ENCODE measurements at regions not wholly inside any gene's neighbourhood (a gene's known extent, or its start where the extent isn't known, plus 50 kb on each side); places are given as distances from the start of the nearest gene placed in this dataset.

DNA sequence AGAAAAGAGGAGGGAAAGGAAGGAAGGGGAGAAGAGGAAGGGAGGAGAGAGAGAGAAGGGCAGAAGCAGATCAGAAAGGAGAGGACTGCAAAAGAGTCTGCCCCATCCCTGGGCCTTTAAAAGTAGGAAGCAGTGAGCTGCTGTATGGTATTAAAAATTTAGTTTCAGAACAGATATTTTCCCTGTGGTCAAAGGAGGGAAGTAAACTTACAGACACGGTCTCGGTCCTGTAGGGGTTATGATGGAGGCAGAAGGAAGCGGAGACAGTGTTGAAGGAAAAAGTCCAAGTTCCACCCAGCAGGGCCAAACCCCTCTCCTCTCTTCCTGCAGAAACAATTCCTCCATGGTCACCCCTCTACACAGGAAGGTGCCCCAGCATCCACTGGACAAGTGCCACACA lies 122.0 kb upstream of the PROK2 start:
- intact Hi-C loops (cut with micrococcal nuclease; ENCODE audit: unreplicated experiment): no loop called here
- CTCF ChIA-PET: no interaction called here
- no peak for DNase-seq (ENCODE audit: low spot score)
- H3K27ac ChIP-seq (ENCODE audit: low read depth, low read length, poor library complexity, severe bottlenecking): no peak overlapping the region
- H3K27me3 ChIP-seq (replicated peaks; ENCODE audit: insufficient read depth, low read depth, low read length, poor library complexity): no peaks in the 10 kb centered on the region
- H3K4me1 ChIP-seq (ENCODE audit: insufficient read depth, low read length, poor library complexity, severe bottlenecking): no peaks in the 10 kb centered on the region
- H3K36me3 ChIP-seq (ENCODE audit: insufficient read depth, low read length, poor library complexity, severe bottlenecking): no peaks in the 10 kb centered on the region
- H3K4me3 ChIP-seq (ENCODE audit: low read depth, low read length, poor library complexity, severe bottlenecking): no peak overlapping the region
- POLR2A ChIA-PET (ENCODE audit: low non-redundant PET): interaction anchor here (0.6 kb wide), 1 partner anchor 113 kb away, joined by 6 read pairs; no protein-coding TSS in a partner anchor
- no peak for TF ChIP-seq EZH2 (IDR thresholded peaks at IDR 0.05; ENCODE audit: borderline replicate concordance, low read depth, low read length, poor library complexity, severe bottlenecking)
- TF ChIP-seq, protein P1, sequence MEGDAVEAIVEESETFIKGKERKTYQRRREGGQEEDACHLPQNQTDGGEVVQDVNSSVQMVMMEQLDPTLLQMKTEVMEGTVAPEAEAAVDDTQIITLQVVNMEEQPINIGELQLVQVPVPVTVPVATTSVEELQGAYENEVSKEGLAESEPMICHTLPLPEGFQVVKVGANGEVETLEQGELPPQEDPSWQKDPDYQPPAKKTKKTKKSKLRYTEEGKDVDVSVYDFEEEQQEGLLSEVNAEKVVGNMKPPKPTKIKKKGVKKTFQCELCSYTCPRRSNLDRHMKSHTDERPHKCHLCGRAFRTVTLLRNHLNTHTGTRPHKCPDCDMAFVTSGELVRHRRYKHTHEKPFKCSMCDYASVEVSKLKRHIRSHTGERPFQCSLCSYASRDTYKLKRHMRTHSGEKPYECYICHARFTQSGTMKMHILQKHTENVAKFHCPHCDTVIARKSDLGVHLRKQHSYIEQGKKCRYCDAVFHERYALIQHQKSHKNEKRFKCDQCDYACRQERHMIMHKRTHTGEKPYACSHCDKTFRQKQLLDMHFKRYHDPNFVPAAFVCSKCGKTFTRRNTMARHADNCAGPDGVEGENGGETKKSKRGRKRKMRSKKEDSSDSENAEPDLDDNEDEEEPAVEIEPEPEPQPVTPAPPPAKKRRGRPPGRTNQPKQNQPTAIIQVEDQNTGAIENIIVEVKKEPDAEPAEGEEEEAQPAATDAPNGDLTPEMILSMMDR (conservative IDR thresholded peaks at IDR 0.05; ENCODE audit: low read depth, low read length): no peak
- H3K9me3 ChIP-seq (ENCODE audit: low read depth, low read length, poor library complexity, severe bottlenecking): no peaks in the 10 kb centered on the region
- no TSS peak for BruUV-seq (replicated peaks)

DNA sequence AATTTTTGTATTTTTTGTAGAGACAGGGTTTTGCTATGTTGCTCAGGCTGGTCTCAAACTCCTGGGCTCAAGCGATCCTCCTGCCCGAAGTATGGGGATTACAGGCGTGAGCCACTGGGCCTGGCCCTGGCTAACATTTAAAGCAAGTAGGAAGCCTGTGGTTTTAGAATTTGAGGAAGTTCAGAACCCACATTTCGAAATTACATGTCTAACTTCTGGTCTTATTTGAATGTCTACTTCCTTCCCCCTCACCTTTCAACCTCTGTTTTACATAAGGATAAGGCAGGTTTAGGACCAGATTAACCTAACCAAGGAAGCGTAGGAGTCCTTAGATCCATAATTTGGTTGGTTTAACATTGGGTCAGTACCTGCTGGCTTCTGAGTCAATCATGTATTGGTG lies 120.5 kb upstream of the PROK2 start:
- POLR2A ChIA-PET (ENCODE audit: low non-redundant PET): no interaction called here
- no peaks in the 10 kb centered on the region for H3K4me1 ChIP-seq (ENCODE audit: insufficient read depth, low read length, poor library complexity, severe bottlenecking)
- H3K36me3 ChIP-seq (ENCODE audit: insufficient read depth, low read length, poor library complexity, severe bottlenecking): no peaks in the 10 kb centered on the region
- TF ChIP-seq EZH2 (IDR thresholded peaks at IDR 0.05; ENCODE audit: borderline replicate concordance, low read depth, low read length, poor library complexity, severe bottlenecking): no peak
- TF ChIP-seq, protein P1 (conservative IDR thresholded peaks at IDR 0.05; ENCODE audit: low read depth, low read length): no peak
- BruUV-seq (replicated peaks): no TSS peak
- H3K4me3 ChIP-seq (ENCODE audit: low read depth, low read length, poor library complexity, severe bottlenecking): no peak overlapping the region
- H3K9me3 ChIP-seq (ENCODE audit: low read depth, low read length, poor library complexity, severe bottlenecking): no peaks in the 10 kb centered on the region
- CTCF ChIA-PET: no interaction called here
- intact Hi-C loops (cut with micrococcal nuclease; ENCODE audit: unreplicated experiment): no loop called here
- no peaks in the 10 kb centered on the region for H3K27me3 ChIP-seq (replicated peaks; ENCODE audit: insufficient read depth, low read depth, low read length, poor library complexity)
- no peak overlapping the region for H3K27ac ChIP-seq (ENCODE audit: low read depth, low read length, poor library complexity, severe bottlenecking)
- DNase-seq (ENCODE audit: low spot score): no peak

DNA sequence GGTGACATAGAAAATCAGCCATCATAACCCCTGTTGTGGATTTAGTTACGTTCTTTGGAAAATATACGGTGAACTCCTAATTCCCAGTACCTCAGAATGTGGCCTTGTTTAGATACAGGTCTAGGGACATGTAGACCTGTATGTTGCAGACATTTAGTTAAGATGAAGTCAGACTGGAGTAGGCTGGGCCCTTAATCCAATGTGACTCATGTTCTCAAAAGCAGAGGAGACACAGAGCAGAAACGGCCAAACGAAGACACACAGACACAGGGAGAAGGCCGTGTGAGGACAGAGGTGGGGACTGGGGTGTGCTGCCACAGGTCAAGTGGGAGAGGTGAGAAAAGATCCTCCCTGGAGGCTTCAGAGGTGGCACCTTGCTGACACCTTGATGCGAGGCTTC lies 119.0 kb upstream of the PROK2 start:
- ChIA-PET CTCF (no interaction called here), POLR2A (ENCODE audit: low non-redundant PET) (no interaction called here)
- Histone ChIP-seq H3K27me3 (replicated peaks; ENCODE audit: insufficient read depth, low read depth, low read length, poor library complexity) (no peaks in the 10 kb centered on the region), H3K9me3 (ENCODE audit: low read depth, low read length, poor library complexity, severe bottlenecking) (no peaks in the 10 kb centered on the region), H3K4me1 (ENCODE audit: insufficient read depth, low read length, poor library complexity, severe bottlenecking) (no peaks in the 10 kb centered on the region), H3K36me3 (ENCODE audit: insufficient read depth, low read length, poor library complexity, severe bottlenecking) (no peaks in the 10 kb centered on the region), H3K4me3 (ENCODE audit: low read depth, low read length, poor library complexity, severe bottlenecking) (no peak overlapping the region), H3K27ac (ENCODE audit: low read depth, low read length, poor library complexity, severe bottlenecking) (no peak overlapping the region)
- intact Hi-C loops (cut with micrococcal nuclease; ENCODE audit: unreplicated experiment): no loop called here
- TF ChIP-seq, protein P1 (conservative IDR thresholded peaks at IDR 0.05; ENCODE audit: low read depth, low read length): no peak
- no peak for TF ChIP-seq EZH2 (IDR thresholded peaks at IDR 0.05; ENCODE audit: borderline replicate concordance, low read depth, low read length, poor library complexity, severe bottlenecking)
- DNase-seq (ENCODE audit: low spot score): no peak
- BruUV-seq (replicated peaks): no TSS peak
